Thyroid gland (tissue), 4 donors: ENCODE measurements at regions not wholly inside any gene's neighbourhood (a gene's known extent, or its start where the extent isn't known, plus 50 kb on each side); places are given as distances from the start of the nearest gene placed in this dataset.

Experiments used
- DNase-seq, 2 donors: peaks; one replicate each; pipeline ENCODE4 v3.0.0-alpha.2; 2019
- H3K27ac ChIP-seq, 3 donors: fragments of 200-600 bp; sonication (generic); 1 replicate in 2 of 3; 2 replicates in 1 of 3; pipeline ENCODE4 v1.5.1; 2016 to 2019; ENCODE audit warnings: mild to moderate bottlenecking in 1 of 3, moderate library complexity in 1 of 3
- H3K27me3 ChIP-seq: fragments of 200-600 bp; sonication (generic); one replicate; pipeline ENCODE4 v1.5.1; 2019
- H3K36me3 ChIP-seq, 2 donors: fragments of 200-600 bp; sonication (generic); one replicate each; pipeline ENCODE4 v1.5.1; 2016 to 2019
- H3K4me1 ChIP-seq, 2 donors: fragments of 200-600 bp; sonication (generic); one replicate each; pipeline ENCODE4 v1.5.1; 2017 to 2019
- H3K4me3 ChIP-seq, 3 donors: fragments of 200-600 bp; sonication (generic); replicated peaks in 1 of 3; 1 replicate in 2 of 3; 2 replicates in 1 of 3; pipeline ENCODE4 v1.5.1; 2016; ENCODE audit warnings: mild to moderate bottlenecking in 1 of 3
- H3K9me3 ChIP-seq: fragments of 200-600 bp; sonication (generic); one replicate; pipeline ENCODE4 v1.5.1; 2017
- POLR2A ChIP-seq, 2 donors: fragments of 450-650 bp; IDR thresholded peaks; one replicate each; pipeline ENCODE4 v1.6.1; 2017; ENCODE audit warnings: antibody characterized with exemption in 2 of 2, mild to moderate bottlenecking in 2 of 2, moderate library complexity in 1 of 2
- WGBS, 2 donors: methylation state at CpG; one replicate each; pipeline ENCODE4 v1.1.5; 2017; 5-methylcytosine and 5-hydroxymethylcytosine counted together
- intact Hi-C: fragments of 100-400 bp; cut with DNase I; formaldehyde crosslinking; loops from one replicate; pipeline ENCODE4 v1.15.1; 2023
- TF ChIP-seq, protein P1 (sequence below), 6 experiments: fragments of 200-600 bp in 3 of 6; fragments of 450-650 bp in 3 of 6; sonication (generic) in 3 of 6; IDR thresholded peaks; one replicate each; pipeline ENCODE4 v1.5.1; 2016 to 2019; ENCODE audit warnings: antibody characterized with exemption in 6 of 6, mild to moderate bottlenecking in 2 of 6, inconsistent platforms in 1 of 6, moderate library complexity in 1 of 6

DNA sequence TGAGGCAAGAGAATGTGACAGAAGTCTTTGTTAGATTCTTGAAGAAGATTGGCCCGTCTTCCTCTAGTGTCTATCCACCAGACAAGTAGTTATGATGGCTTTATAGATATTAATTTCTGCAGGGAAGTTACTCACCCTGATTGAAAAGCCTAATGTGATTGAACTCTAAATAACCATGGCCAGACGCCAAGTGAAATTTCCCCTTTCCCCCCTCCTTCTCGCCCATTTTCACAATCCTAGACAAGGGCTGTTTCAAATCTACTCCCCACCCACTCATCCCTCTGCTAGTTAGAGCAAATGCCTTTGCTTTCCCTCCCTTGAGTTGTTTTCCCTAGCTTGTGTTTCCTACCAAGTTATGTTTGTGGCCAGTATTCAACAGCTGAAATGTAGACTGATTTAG is 182.5 kb downstream of the TMEM167A start:
- intact Hi-C loops: no loop called here
- Histone ChIP-seq H3K27ac (no peak overlapping the region), H3K4me1 (no peaks in the 10 kb centered on the region), H3K4me3 (no peak overlapping the region), H3K27me3 (no peaks in the 10 kb centered on the region), H3K9me3 (no peaks in the 10 kb centered on the region), H3K36me3 (no peaks in the 10 kb centered on the region)
- no peak for DNase-seq
- TF ChIP-seq, protein P1, sequence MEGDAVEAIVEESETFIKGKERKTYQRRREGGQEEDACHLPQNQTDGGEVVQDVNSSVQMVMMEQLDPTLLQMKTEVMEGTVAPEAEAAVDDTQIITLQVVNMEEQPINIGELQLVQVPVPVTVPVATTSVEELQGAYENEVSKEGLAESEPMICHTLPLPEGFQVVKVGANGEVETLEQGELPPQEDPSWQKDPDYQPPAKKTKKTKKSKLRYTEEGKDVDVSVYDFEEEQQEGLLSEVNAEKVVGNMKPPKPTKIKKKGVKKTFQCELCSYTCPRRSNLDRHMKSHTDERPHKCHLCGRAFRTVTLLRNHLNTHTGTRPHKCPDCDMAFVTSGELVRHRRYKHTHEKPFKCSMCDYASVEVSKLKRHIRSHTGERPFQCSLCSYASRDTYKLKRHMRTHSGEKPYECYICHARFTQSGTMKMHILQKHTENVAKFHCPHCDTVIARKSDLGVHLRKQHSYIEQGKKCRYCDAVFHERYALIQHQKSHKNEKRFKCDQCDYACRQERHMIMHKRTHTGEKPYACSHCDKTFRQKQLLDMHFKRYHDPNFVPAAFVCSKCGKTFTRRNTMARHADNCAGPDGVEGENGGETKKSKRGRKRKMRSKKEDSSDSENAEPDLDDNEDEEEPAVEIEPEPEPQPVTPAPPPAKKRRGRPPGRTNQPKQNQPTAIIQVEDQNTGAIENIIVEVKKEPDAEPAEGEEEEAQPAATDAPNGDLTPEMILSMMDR (IDR thresholded peaks at IDR 0.05): no peak
- TF ChIP-seq POLR2A (IDR thresholded peaks at IDR 0.05): no peak
- WGBS, 2 donors: 35 to 37% methylated on average over 3 of the region's 3 CpGs

GRCh38 chr5:82889088-82889487 is 188.1 kb downstream of the TMEM167A start:
- WGBS, 2 donors: 94 to 96% methylated on average over 1 of the region's 1 CpG
- H3K9me3 ChIP-seq: no peaks in the 10 kb centered on the region
- no peak overlapping the region for H3K4me3 ChIP-seq
- intact Hi-C loops: no loop called here
- H3K27ac ChIP-seq: no peak overlapping the region
- TF ChIP-seq, protein P1 (IDR thresholded peaks at IDR 0.05): no peak
- no peak for TF ChIP-seq POLR2A (IDR thresholded peaks at IDR 0.05)
- peaks cover 0 to 7% of the 10 kb centered on the region in 2 donors for H3K4me1 ChIP-seq
- no peaks in the 10 kb centered on the region for H3K27me3 ChIP-seq
- H3K36me3 ChIP-seq: no peaks in the 10 kb centered on the region
- DNase-seq: no peak

GRCh38 chr5:82886911-82887310 is 190.3 kb downstream of the TMEM167A start:
- H3K36me3 ChIP-seq: no peaks in the 10 kb centered on the region
- peaks cover 0 to 7% of the 10 kb centered on the region in 2 donors for H3K4me1 ChIP-seq
- no peak for DNase-seq
- no peaks in the 10 kb centered on the region for H3K27me3 ChIP-seq
- H3K9me3 ChIP-seq: no peaks in the 10 kb centered on the region
- WGBS, 2 donors: 20 to 26% methylated on average over 1 of the region's 1 CpG
- H3K27ac ChIP-seq: no peak overlapping the region
- intact Hi-C loops: no loop called here
- TF ChIP-seq, protein P1 (IDR thresholded peaks at IDR 0.05): no peak
- TF ChIP-seq POLR2A (IDR thresholded peaks at IDR 0.05): no peak
- H3K4me3 ChIP-seq: no peak overlapping the region

DNA sequence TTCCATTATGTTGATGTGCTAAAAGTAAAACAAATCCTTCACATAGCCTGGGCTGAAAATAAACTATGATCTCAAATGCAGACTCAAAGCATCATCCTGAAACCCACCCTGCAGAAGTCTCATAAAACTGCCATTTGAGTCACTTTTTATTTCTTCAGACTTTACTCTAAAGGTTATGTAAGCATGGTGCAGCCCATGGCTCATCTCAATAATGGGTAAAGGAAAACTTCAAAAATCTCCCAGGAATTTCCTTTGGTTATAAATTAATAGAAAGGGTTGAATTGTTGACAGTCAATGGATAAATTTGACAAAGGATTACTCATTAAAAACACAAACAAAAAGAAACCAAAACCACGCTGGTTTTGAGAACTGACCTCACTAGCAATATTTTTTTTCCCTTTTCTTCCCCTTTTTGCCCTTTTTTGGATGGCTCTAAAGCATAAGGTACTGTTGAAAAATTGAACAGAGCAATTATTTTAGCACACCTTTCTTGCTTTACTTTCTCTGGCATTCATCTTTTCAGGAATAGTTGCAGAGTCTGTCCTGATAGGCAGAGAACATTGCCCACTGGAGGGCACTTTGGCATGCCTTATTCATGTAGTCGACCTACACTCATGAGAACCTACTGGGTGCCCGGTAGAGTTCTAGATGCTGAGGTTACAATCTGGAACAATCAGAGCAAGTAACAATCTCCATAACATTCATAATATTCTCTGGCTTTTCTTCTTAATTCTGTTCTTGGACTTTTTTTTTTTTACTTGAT is 191.4 kb downstream of the TMEM167A start:
- Histone ChIP-seq H3K4me3 (no peak overlapping the region), H3K4me1 (peaks cover 0 to 7% of the 10 kb centered on the region in 2 donors), H3K9me3 (no peaks in the 10 kb centered on the region), H3K27ac (no peak overlapping the region), H3K27me3 (no peaks in the 10 kb centered on the region), H3K36me3 (no peaks in the 10 kb centered on the region)
- 49 to 74% methylated on average over 3 of the region's 3 CpGs for WGBS, 2 donors
- intact Hi-C loops: no loop called here
- TF ChIP-seq, protein P1 (IDR thresholded peaks at IDR 0.05): no peak
- no peak for TF ChIP-seq POLR2A (IDR thresholded peaks at IDR 0.05)
- no peak for DNase-seq

- Histone ChIP-seq H3K27me3 (no peaks in the 10 kb centered on the region), H3K36me3 (no peaks in the 10 kb centered on the region), H3K4me3 (no peak overlapping the region), H3K9me3 (no peaks in the 10 kb centered on the region), H3K27ac (no peak overlapping the region), H3K4me1 (peaks cover 0 to 7% of the 10 kb centered on the region in 2 donors)
- no peak for DNase-seq
- intact Hi-C loops: no loop called here
- TF ChIP-seq, protein P1 (IDR thresholded peaks at IDR 0.05): no peak
- TF ChIP-seq POLR2A (IDR thresholded peaks at IDR 0.05): no peak
- WGBS, 2 donors: 74% methylated on average over 5 of the region's 5 CpGs
Observed at GRCh38 chr5:82884821-82885471, 192.2 kb downstream of the TMEM167A start.
